GM12872 (cell line): ENCODE measurements at regions not wholly inside any gene's neighbourhood (a gene's known extent, or its start where the extent isn't known, plus 50 kb on each side); places are given as distances from the start of the nearest gene placed in this dataset.

ENCODE experiments used
- CTCF ChIP-seq: IDR thresholded peaks from 3 replicates; pipeline ENCODE4 v1.5.1; 2011; ENCODE audit warnings: low read depth, mild to moderate bottlenecking, low read length, moderate library complexity; ENCODE audit not compliant: insufficient read depth

GRCh38 chr6:113631666-113632065 lies 225.5 kb upstream of the MARCKS start:
- TF ChIP-seq CTCF = no peak

DNA sequence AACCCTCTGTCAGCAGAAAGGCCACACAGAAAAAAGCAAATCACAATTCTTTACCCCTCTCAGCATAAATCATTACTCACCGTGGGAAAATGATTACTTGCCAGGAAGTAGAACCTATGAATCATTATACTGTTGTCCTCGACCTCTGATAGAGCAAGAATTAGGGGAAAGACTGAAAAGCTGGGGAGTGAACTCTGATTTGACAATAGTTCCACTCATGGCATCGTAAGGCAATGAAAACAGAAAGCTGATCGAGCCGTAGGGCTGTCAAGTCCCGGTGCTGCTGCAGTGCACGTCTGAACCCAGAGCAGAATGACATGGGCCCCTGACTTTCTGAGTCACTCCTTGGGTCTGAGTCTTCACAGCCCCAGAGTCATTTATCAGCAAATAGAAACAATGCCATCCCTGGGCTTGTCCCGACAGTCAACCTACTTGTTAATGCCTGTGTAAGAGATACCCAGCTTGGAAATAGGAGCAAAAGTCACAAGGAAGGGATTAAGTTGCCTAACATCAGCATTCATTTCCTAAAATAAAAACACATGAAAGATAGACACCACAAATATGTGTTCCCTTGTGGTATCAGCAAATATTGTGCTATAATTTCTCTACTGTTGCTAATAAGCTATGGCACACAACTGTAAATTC lies 224.8 kb upstream of the MARCKS start:
- TF ChIP-seq CTCF = no peak

DNA sequence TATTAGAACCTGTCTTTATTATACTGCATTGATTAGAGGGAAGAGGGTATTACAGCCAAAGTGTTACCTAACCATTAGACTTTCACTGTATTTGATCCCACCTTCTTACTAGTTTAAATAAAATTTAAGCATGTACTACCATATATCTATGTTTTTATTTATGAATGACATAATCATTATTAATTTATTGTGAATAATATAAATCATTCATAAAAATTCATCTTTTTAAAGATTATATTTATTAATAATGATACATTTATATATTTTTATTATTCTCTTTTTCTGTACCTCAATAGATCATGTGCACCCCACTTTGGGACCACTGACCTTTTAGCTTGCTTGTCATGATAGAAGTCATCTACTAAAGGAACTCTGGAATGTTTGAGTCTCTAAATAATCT lies 223.5 kb upstream of the MARCKS start:
- TF ChIP-seq CTCF = no peak

DNA sequence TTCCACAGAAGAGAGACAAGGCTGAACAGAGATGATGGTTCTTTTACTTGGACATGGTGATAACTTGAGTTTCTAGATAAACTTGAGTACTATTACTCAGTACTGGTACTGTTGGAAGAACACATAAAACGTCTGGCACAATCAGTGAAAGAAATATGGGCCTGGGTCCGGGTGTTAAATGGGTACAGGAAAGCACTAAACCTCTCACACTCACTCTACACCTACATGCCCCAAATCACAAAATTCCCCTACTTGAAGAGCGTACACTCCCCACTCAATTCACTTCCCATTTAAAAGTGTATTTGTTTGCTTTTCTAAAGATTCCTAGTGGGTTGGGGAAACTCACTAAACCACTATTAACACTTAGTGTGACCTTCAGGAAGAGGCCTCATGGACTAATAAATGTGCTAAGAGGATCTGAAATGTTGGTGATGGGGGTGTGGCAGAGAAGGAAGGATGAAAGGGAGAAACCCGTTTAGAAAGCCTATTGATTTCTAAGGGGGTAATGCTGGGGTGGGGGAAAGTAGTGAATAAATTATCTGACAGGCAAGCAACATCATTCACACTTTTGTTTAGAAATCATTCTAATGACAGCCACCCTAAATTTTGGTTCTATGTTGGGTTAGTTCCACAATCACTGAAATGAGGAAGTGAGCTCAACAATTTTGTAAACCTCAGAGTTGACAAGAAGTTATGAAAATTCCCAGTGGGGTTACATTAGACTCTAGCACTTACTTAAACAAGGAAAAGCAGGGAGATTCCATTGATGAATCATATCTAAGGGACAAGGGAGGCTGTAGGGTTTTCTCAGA lies 222.6 kb upstream of the MARCKS start:
- no peak for TF ChIP-seq CTCF

DNA sequence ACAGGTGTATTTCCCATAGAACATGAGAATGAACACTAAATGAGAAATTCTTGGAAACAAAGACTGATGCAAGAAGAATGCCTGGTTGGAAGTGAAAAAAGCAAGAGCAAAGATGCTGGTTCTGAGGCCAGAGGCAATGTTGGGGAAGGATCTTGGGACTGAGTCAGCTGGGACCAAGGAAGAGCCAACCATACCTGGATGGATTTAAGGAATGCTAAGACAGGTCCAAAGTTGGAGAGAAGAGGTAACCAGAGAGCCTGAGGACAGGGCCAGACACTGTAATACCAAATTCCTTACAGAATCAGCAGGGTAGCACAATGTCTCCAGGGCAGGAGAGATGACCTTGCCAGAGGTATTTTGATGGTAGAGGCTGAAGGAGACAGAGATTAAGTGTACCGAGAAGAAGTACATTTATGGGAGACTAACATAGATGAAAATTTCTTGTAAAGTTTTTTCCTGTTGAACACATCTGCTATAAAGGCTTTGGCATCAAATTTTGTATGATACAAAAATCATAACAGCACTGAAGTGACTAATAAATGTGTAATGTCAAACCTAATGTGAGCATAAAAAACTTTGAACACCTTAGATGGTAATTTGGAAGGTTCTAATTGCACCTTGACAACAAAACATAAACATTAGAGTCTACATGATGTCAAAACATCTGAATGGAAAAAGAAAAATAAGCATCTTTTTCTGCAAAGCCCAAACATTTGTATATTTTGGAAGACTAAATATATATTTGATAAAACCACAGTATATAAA lies 221.7 kb upstream of the MARCKS start:
- no peak for TF ChIP-seq CTCF

DNA sequence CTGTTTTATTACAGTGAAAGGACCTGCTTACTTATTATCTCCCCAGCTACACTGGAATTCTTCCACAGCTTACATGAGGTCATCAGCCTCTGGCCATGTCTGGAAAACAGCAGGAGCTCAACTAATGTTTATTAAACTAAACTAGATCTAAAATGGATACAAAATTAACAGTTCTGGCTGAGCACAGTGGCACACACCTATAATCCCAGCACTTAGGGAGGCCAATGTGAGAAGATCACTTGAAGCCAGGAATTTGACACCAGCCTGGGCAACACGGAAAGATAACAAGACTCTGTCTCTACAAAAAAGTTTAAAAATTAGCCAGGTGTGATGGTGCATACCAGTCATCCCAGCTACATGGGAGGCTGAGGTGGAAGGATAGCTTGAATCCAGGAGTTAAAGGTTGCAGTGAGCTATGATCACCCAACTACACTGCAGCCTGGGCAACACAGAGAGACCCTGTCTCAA lies 220.8 kb upstream of the MARCKS start:
- TF ChIP-seq CTCF = no peak

GRCh38 chr6:113640051-113640450 lies 217.1 kb upstream of the MARCKS start:
- TF ChIP-seq CTCF = no peak
